HEK293 (cell line): ENCODE measurements at regions not wholly inside any gene's neighbourhood (a gene's known extent, or its start where the extent isn't known, plus 50 kb on each side); places are given as distances from the start of the nearest gene placed in this dataset.

Experiments used
- CTCF ChIA-PET: fragments of 350-600 bp; formaldehyde crosslinking; extraction: SDS; loops from one replicate; lab custom pipeline; 2021; ENCODE audit warnings: antibody characterized with exemption; lab: Yijun Ruan, JAX
- POLR2A ChIA-PET: fragments of 300-600 bp; formaldehyde crosslinking; extraction: SDS; loops from one replicate; lab custom pipeline; 2020; ENCODE audit warnings: antibody characterized with exemption, inconsistent platforms; lab: Yijun Ruan, JAX
- H3K27ac ChIP-seq: fragments of 200-500 bp; sonication (Bioruptor generic); 2 replicates; pipeline ENCODE4 v1.5.1; 2014; ENCODE audit warnings: low read depth, low read length, control low read depth, inconsistent platforms; ENCODE audit errors: extremely low read depth
- H3K36me3 ChIP-seq, 2 experiments: fragments of 200-500 bp in 1 of 2; sonication (Bioruptor generic) in 1 of 2; 1 replicate in 1 of 2; 2 replicates in 1 of 2; pipeline ENCODE4 v1.5.1; 2014 to 2017; ENCODE audit warnings: inconsistent platforms in 2 of 2, low read length in 2 of 2; ENCODE audit not compliant: control insufficient read depth in 2 of 2, insufficient read depth in 1 of 2
- H3K4me1 ChIP-seq: fragments of 200-500 bp; sonication (Bioruptor generic); 2 replicates; pipeline ENCODE4 v1.5.1; 2014; ENCODE audit warnings: mild to moderate bottlenecking, low read length, inconsistent platforms; ENCODE audit not compliant: control insufficient read depth, insufficient read depth
- H3K4me3 ChIP-seq: 2 replicates; pipeline ENCODE4 v1.5.1; 2011; ENCODE audit warnings: low read depth, mild to moderate bottlenecking, control low read depth, low read length, moderate library complexity
- H3K9me3 ChIP-seq: fragments of 200-500 bp; sonication (Bioruptor generic); 2 replicates; pipeline ENCODE4 v1.5.1; 2014; ENCODE audit warnings: low read depth, low read length, inconsistent platforms; ENCODE audit not compliant: control insufficient read depth, insufficient read depth
- ATF2 ChIP-seq: fragments of 450-650 bp; formaldehyde crosslinking; IDR thresholded peaks from 2 replicates; pipeline ENCODE4 v1.5.1; 2016; ENCODE audit warnings: missing biosample characterization, missing genetic modification characterization, low read depth
- BCL11B ChIP-seq: fragments of 450-650 bp; formaldehyde crosslinking; IDR thresholded peaks from 2 replicates; pipeline ENCODE4 v1.5.1; 2016; ENCODE audit warnings: low read depth, missing biosample characterization, missing genetic modification characterization
- GLI4 ChIP-seq: fragments of 450-650 bp; formaldehyde crosslinking; IDR thresholded peaks from 2 replicates; pipeline ENCODE4 v1.5.1; 2016; ENCODE audit warnings: missing biosample characterization, missing genetic modification characterization
- KLF1 ChIP-seq: fragments of 450-650 bp; formaldehyde crosslinking; IDR thresholded peaks from 2 replicates; pipeline ENCODE4 v1.5.1; 2016; ENCODE audit warnings: missing biosample characterization, missing genetic modification characterization
- REST ChIP-seq: fragments of 450-650 bp; formaldehyde crosslinking; IDR thresholded peaks from 2 replicates; pipeline ENCODE4 v1.5.1; 2016; ENCODE audit warnings: missing biosample characterization, missing genetic modification characterization
- SCRT2 ChIP-seq: fragments of 450-650 bp; formaldehyde crosslinking; IDR thresholded peaks from 2 replicates; pipeline ENCODE4 v1.5.1; 2016; ENCODE audit warnings: missing biosample characterization, missing genetic modification characterization
- SP2 ChIP-seq: fragments of 450-650 bp; formaldehyde crosslinking; IDR thresholded peaks from 2 replicates; pipeline ENCODE4 v1.5.1; 2016; ENCODE audit warnings: missing biosample characterization, missing genetic modification characterization
- ZBTB20 ChIP-seq: fragments of 450-650 bp; formaldehyde crosslinking; IDR thresholded peaks from 2 replicates; pipeline ENCODE4 v1.5.1; 2016; ENCODE audit warnings: missing biosample characterization, missing genetic modification characterization
- ZBTB49 ChIP-seq: fragments of 450-650 bp; formaldehyde crosslinking; IDR thresholded peaks from 2 replicates; pipeline ENCODE4 v1.5.1; 2016; ENCODE audit warnings: missing biosample characterization, missing genetic modification characterization, low read depth
- ZBTB6 ChIP-seq: fragments of 450-650 bp; formaldehyde crosslinking; IDR thresholded peaks from 2 replicates; pipeline ENCODE4 v1.5.1; 2017; ENCODE audit warnings: missing biosample characterization, missing genetic modification characterization
- ZNF114 ChIP-seq: fragments of 450-650 bp; formaldehyde crosslinking; IDR thresholded peaks from 2 replicates; pipeline ENCODE4 v1.5.0; 2017; ENCODE audit warnings: missing biosample characterization, missing genetic modification characterization
- ZNF146 ChIP-seq: fragments of 450-650 bp; formaldehyde crosslinking; IDR thresholded peaks from 2 replicates; pipeline ENCODE4 v1.5.1; 2016; ENCODE audit warnings: missing biosample characterization, missing genetic modification characterization
- ZNF155 ChIP-seq: fragments of 450-650 bp; formaldehyde crosslinking; IDR thresholded peaks from 2 replicates; pipeline ENCODE4 v1.5.1; 2016; ENCODE audit warnings: missing biosample characterization, missing genetic modification characterization
- ZNF280C ChIP-seq: fragments of 450-650 bp; formaldehyde crosslinking; IDR thresholded peaks from 2 replicates; pipeline ENCODE4 v1.5.1; 2016; ENCODE audit warnings: missing biosample characterization, missing genetic modification characterization
- ZNF311 ChIP-seq: fragments of 450-650 bp; formaldehyde crosslinking; IDR thresholded peaks from 2 replicates; pipeline ENCODE4 v1.5.1; 2017; ENCODE audit warnings: missing biosample characterization, missing genetic modification characterization, borderline replicate concordance
- ZNF514 ChIP-seq: fragments of 450-650 bp; formaldehyde crosslinking; IDR thresholded peaks from 2 replicates; pipeline ENCODE4 v1.5.1; 2016; ENCODE audit warnings: missing biosample characterization, missing genetic modification characterization
- ZNF571 ChIP-seq: fragments of 450-650 bp; formaldehyde crosslinking; IDR thresholded peaks from 2 replicates; pipeline ENCODE4 v1.5.0; 2017; ENCODE audit warnings: missing biosample characterization, missing genetic modification characterization
- ZNF621 ChIP-seq: fragments of 450-650 bp; formaldehyde crosslinking; IDR thresholded peaks from 2 replicates; pipeline ENCODE4 v1.5.1; 2017; ENCODE audit warnings: missing biosample characterization, missing genetic modification characterization
- ZNF677 ChIP-seq: fragments of 450-650 bp; IDR thresholded peaks from 2 replicates; pipeline ENCODE4 v1.5.0; 2018; ENCODE audit warnings: missing biosample characterization, mild to moderate bottlenecking, missing genetic modification characterization, moderate library complexity
- ZNF837 ChIP-seq: fragments of 450-650 bp; formaldehyde crosslinking; IDR thresholded peaks from 2 replicates; pipeline ENCODE4 v1.5.1; 2016; ENCODE audit warnings: missing biosample characterization, missing genetic modification characterization
- ZSCAN16 ChIP-seq: fragments of 450-650 bp; formaldehyde crosslinking; IDR thresholded peaks from 2 replicates; pipeline ENCODE4 v1.5.1; 2016; ENCODE audit warnings: missing biosample characterization, missing genetic modification characterization

- H3K27ac ChIP-seq, result no peak overlapping the region
- no peak overlapping the region for H3K4me3 ChIP-seq
- ChIA-PET CTCF (interaction anchor here (0.6 to 11.8 kb wide), 7 partner anchors 39 to 315 kb away, joined by 3 to 143 read pairs (median 4); no protein-coding TSS in a partner anchor), POLR2A (no interaction called here)
- no peaks in the 10 kb centered on the region for H3K9me3 ChIP-seq
- no peaks in the 10 kb centered on the region for H3K36me3 ChIP-seq
- peaks cover 5% of the 10 kb centered on the region; the same call in 1 of the 2 replicates for H3K4me1 ChIP-seq
- TF ChIP-seq SCRT2 (tag by site-specific recombination) (peak; percentile 69), ZBTB6 (no peak), ZNF155 (tag by site-specific recombination) (no peak), ZBTB49 (tag by site-specific recombination) (no peak), ZBTB20 (no peak), ZNF311 (no peak), ZNF571 (tag by site-specific recombination) (no peak), ZNF146 (tag by site-specific recombination) (no peak), ZSCAN16 (tag by site-specific recombination) (no peak)
Measured at GRCh38 chr6:157758516-157759023, 64.5 kb upstream of the SNX9 start.

GRCh38 chr6:157759028-157759427 lies 64.0 kb upstream of the SNX9 start:
- ChIA-PET POLR2A (no interaction called here), CTCF (interaction anchor here (0.7 to 11.8 kb wide), 6 partner anchors 49 to 314 kb away, joined by 3 to 143 read pairs (median 4); no protein-coding TSS in a partner anchor)
- no peak for TF ChIP-seq ATF2 (tag by site-specific recombination)
- no peak for TF ChIP-seq KLF1
- TF ChIP-seq ZNF280C (tag by site-specific recombination), result no peak
- TF ChIP-seq BCL11B (tag by site-specific recombination), result no peak
- no peak for TF ChIP-seq ZNF114 (tag by site-specific recombination)
- TF ChIP-seq ZNF621 (tag by site-specific recombination), result no peak
- TF ChIP-seq ZNF677 (tag by site-specific recombination), result no peak
- TF ChIP-seq ZNF837 (tag by site-specific recombination), result no peak
- TF ChIP-seq GLI4 (tag by site-specific recombination), result no peak
- no peak for TF ChIP-seq ZNF514
- TF ChIP-seq SP2 (tag by site-specific recombination), result no peak
- TF ChIP-seq REST (tag by site-specific recombination), result no peak
- Histone ChIP-seq H3K36me3 (no peaks in the 10 kb centered on the region), H3K9me3 (no peaks in the 10 kb centered on the region), H3K4me3 (no peak overlapping the region), H3K4me1 (peaks cover 8% of the 10 kb centered on the region; the same call in 1 of the 2 replicates), H3K27ac (no peak overlapping the region)
